Calu3 (cell line): ENCODE measurements at regions not wholly inside any gene's neighbourhood (a gene's known extent, or its start where the extent isn't known, plus 50 kb on each side); places are given as distances from the start of the nearest gene placed in this dataset.

Experiments used
- BruUV-seq: library from RNA; stranded (reverse); fragments of 400-500 nt; replicated peaks from 2 replicates; lab custom pipeline; 2021; lab: Mats Ljungman, UMichigan
- CTCF ChIA-PET: fragments of 300-600 bp; sonication (Branson Sonifier 250); formaldehyde crosslinking; loops from one replicate; lab custom pipeline; 2022; ENCODE audit warnings: antibody characterized with exemption; lab: Charles Lee
- DNase-seq: peaks from one replicate; pipeline ENCODE4 v3.0.0; 2022
- H3K27ac Mint-ChIP-seq: one replicate; pipeline ENCODE4 v1.8.0; 2022; ENCODE audit warnings: mixed read lengths; ENCODE audit not compliant: unreplicated experiment
- H3K27me3 Mint-ChIP-seq: one replicate; pipeline ENCODE4 v1.8.0; 2022; ENCODE audit warnings: mixed read lengths; ENCODE audit not compliant: unreplicated experiment
- H3K36me3 Mint-ChIP-seq: one replicate; pipeline ENCODE4 v1.8.0; 2022; ENCODE audit warnings: mild to moderate bottlenecking, moderate library complexity, mixed read lengths; ENCODE audit not compliant: insufficient read depth, unreplicated experiment
- H3K4me1 Mint-ChIP-seq: one replicate; pipeline ENCODE4 v1.8.0; 2022; ENCODE audit warnings: mild to moderate bottlenecking, low read depth, mixed read lengths; ENCODE audit not compliant: unreplicated experiment
- H3K4me3 Mint-ChIP-seq: one replicate; pipeline ENCODE4 v1.8.0; 2022; ENCODE audit warnings: mild to moderate bottlenecking, low read depth, moderate library complexity, mixed read lengths; ENCODE audit not compliant: unreplicated experiment
- H3K9me3 Mint-ChIP-seq: one replicate; pipeline ENCODE4 v1.8.0; 2022; ENCODE audit warnings: low read depth, mixed read lengths; ENCODE audit not compliant: unreplicated experiment
- CTCF ChIP-seq: fragments of 200-600 bp; IDR thresholded peaks from one replicate; pipeline ENCODE4 v1.8.0; 2022; ENCODE audit warnings: antibody characterized with exemption; ENCODE audit not compliant: unreplicated experiment
- intact Hi-C: fragments of 100-400 bp; cut with micrococcal nuclease; formaldehyde crosslinking; loops from one replicate; pipeline ENCODE4 v1.10.0; 2022; ENCODE audit not compliant: unreplicated experiment

GRCh38 chr4:11038926-11039325, 354.4 kb upstream of the CLNK start:
- Mint-ChIP-seq H3K27me3 (no peaks in the 10 kb centered on the region), H3K36me3 (no peaks in the 10 kb centered on the region), H3K4me1 (no peaks in the 10 kb centered on the region), H3K9me3 (no peaks in the 10 kb centered on the region), H3K4me3 (no peak overlapping the region), H3K27ac (no peak overlapping the region)
- no peak for DNase-seq
- TF ChIP-seq CTCF, result no peak
- CTCF ChIA-PET, result interaction anchor here (0.6 kb wide), 1 partner anchor 17 kb away, joined by 3 read pairs; no protein-coding TSS in a partner anchor
- intact Hi-C loops, result no loop called here
- BruUV-seq, result no TSS peak

GRCh38 chr4:11037637-11038036, 353.1 kb upstream of the CLNK start:
- TF ChIP-seq CTCF, result no peak
- CTCF ChIA-PET, result no interaction called here
- H3K4me1 Mint-ChIP-seq, result no peaks in the 10 kb centered on the region
- BruUV-seq, result no TSS peak
- H3K36me3 Mint-ChIP-seq, result no peaks in the 10 kb centered on the region
- no peak overlapping the region for H3K4me3 Mint-ChIP-seq
- intact Hi-C loops, result no loop called here
- no peak for DNase-seq
- H3K27ac Mint-ChIP-seq, result no peak overlapping the region
- H3K9me3 Mint-ChIP-seq, result no peaks in the 10 kb centered on the region
- no peaks in the 10 kb centered on the region for H3K27me3 Mint-ChIP-seq

DNA sequence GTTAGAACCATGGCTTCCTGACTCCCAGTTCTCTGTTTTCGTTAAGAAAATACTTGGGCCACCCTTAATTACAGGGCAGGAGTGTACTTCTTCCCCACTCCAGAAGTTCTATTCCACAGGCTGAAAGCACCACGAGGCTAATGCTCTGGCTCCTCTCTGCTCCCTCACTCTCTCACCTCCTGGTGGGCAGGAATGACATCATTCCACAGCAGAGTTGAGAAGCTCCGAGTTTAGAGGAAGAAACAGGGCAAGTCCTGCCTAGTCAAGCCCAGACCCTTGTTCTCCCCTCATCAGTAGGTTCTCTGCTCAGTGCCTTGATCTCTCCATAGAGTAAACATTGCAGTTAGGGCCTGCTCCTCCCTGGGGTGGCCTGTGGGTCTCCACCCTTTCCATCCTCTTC, 343.8 kb upstream of the CLNK start:
- H3K4me1 Mint-ChIP-seq, result no peaks in the 10 kb centered on the region
- intact Hi-C loops, result no loop called here
- peaks cover 27% of the 10 kb centered on the region for H3K27me3 Mint-ChIP-seq
- no peaks in the 10 kb centered on the region for H3K36me3 Mint-ChIP-seq
- H3K4me3 Mint-ChIP-seq, result no peak overlapping the region
- CTCF ChIA-PET, result no interaction called here
- TF ChIP-seq CTCF, result no peak
- no peak for DNase-seq
- no peak overlapping the region for H3K27ac Mint-ChIP-seq
- no TSS peak for BruUV-seq
- H3K9me3 Mint-ChIP-seq, result peaks cover 4% of the 10 kb centered on the region

DNA sequence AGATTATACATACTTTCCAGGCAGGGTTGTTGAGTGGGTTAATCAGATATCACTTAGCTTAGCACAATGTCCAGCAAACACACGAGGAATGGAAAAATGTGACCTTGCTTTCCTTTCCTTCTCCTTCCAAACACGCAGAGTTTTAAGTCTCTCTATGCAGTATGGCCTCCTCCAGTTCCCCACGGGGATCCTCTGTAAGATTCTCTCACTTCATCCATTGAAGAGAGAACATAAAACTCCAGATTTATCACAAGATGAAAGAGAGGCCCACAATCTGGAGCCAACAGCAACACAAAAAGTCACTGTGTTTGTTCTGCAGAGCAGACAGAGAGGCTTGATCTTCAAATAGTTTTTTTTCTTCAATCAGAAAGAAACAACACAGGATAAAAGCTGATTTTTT, 336.8 kb upstream of the CLNK start:
- peaks cover 28% of the 10 kb centered on the region for H3K27me3 Mint-ChIP-seq
- no peaks in the 10 kb centered on the region for H3K4me1 Mint-ChIP-seq
- CTCF ChIA-PET, result no interaction called here
- intact Hi-C loops, result no loop called here
- H3K4me3 Mint-ChIP-seq, result no peak overlapping the region
- TF ChIP-seq CTCF, result no peak
- no peaks in the 10 kb centered on the region for H3K9me3 Mint-ChIP-seq
- no peak for DNase-seq
- no peak overlapping the region for H3K27ac Mint-ChIP-seq
- no peaks in the 10 kb centered on the region for H3K36me3 Mint-ChIP-seq
- no TSS peak for BruUV-seq
